GM12878 (cell line): ENCODE measurements at regions not wholly inside any gene's neighbourhood (a gene's known extent, or its start where the extent isn't known, plus 50 kb on each side); places are given as distances from the start of the nearest gene placed in this dataset.

Source experiments
- ATAC-seq: fragments of 200-7000 bp; cut with Tn5 transposase; 3 replicates; pipeline ENCODE4 v1.9.1; 2020; ENCODE audit warnings: mild to moderate bottlenecking, moderate library complexity
- BruUV-seq: library from RNA; stranded (reverse); fragments of 400-500 nt; replicated peaks from 2 replicates; lab custom pipeline; 2021; lab: Mats Ljungman, UMichigan
- CTCF ChIA-PET: fragments of 300-600 bp; sonication (Branson Sonifier 250); formaldehyde crosslinking; extraction: SDS; loops from one replicate; lab custom pipeline; 2021; ENCODE audit warnings: inconsistent platforms; lab: Yijun Ruan, JAX
- POLR2A ChIA-PET: fragments of 350-600 bp; formaldehyde crosslinking; extraction: SDS; loops from one replicate; lab custom pipeline; 2021; ENCODE audit warnings: inconsistent platforms; lab: Charles Lee
- RAD21 ChIA-PET: fragments of 300-600 bp; sonication (Branson Sonifier 250); formaldehyde crosslinking; loops from one replicate; lab custom pipeline; 2023; ENCODE audit warnings: antibody characterized with exemption; ENCODE audit not compliant: unreplicated experiment; lab: Charles Lee
- SMC1A ChIA-PET: fragments of 300-600 bp; sonication (Branson Sonifier 250); formaldehyde crosslinking; loops from one replicate; lab custom pipeline; 2023; ENCODE audit not compliant: unreplicated experiment, uncharacterized antibody; lab: Charles Lee
- DNase-seq: peaks from one replicate; pipeline ENCODE4 v3.0.0-alpha.2; 2011; ENCODE audit warnings: low read depth, low spot score
- FAIRE-seq: peaks from 3 replicates; lab custom pipeline; 2011; peaks lifted over from hg19 to GRCh38; lab: Jason Lieb, UNC
- H2AFZ ChIP-seq: 2 replicates; pipeline ENCODE4 v1.6.0; 2011; ENCODE audit warnings: low read depth, low read length, control low read depth; ENCODE audit not compliant: control insufficient read depth
- H3K27ac ChIP-seq: 2 replicates; pipeline ENCODE4 v1.5.1; 2011; ENCODE audit warnings: control low read depth; ENCODE audit not compliant: control insufficient read depth, insufficient read depth
- H3K27me3 ChIP-seq, 2 experiments: replicated peaks in 1 of 2; 2 replicates each; pipeline versions ENCODE4 v1.6.0 to v1.6.1; 2011; ENCODE audit warnings: low read length in 1 of 2; ENCODE audit not compliant: control insufficient read depth in 2 of 2, insufficient read depth in 2 of 2
- H3K36me3 ChIP-seq, 2 experiments: 2 replicates each; pipeline ENCODE4 v1.5.1; 2011; ENCODE audit warnings: low read length in 1 of 2; ENCODE audit not compliant: control insufficient read depth in 2 of 2, insufficient read depth in 2 of 2
- H3K4me1 ChIP-seq: 2 replicates; pipeline ENCODE4 v1.6.1; 2011; ENCODE audit warnings: mild to moderate bottlenecking, low read length, moderate library complexity, mixed read lengths; ENCODE audit not compliant: control insufficient read depth, insufficient read depth
- H3K4me2 ChIP-seq: 2 replicates; pipeline ENCODE4 v1.6.0; 2011; ENCODE audit warnings: control low read depth; ENCODE audit not compliant: control insufficient read depth, insufficient read depth
- H3K4me3 ChIP-seq: fragments of 200-600 bp; sonication (generic); 2 replicates; pipeline ENCODE4 v1.5.1; 2016
- H3K79me2 ChIP-seq: 2 replicates; pipeline ENCODE4 v1.6.0; 2011; ENCODE audit warnings: low read length; ENCODE audit not compliant: control insufficient read depth, insufficient read depth
- H3K9ac ChIP-seq: 2 replicates; pipeline ENCODE4 v1.8.0; 2011; ENCODE audit warnings: low read length, control low read depth, mixed read lengths; ENCODE audit not compliant: control insufficient read depth, insufficient read depth
- H3K9me3 ChIP-seq: replicated peaks from 3 replicates; pipeline ENCODE4 v1.5.1; 2011; ENCODE audit warnings: mild to moderate bottlenecking, low read length; ENCODE audit not compliant: control insufficient read depth, insufficient read depth
- H4K20me1 ChIP-seq: 2 replicates; pipeline ENCODE4 v1.6.0; 2011; ENCODE audit not compliant: control insufficient read depth, insufficient read depth
- EP300 ChIP-seq, 2 experiments: fragments of 150-350 bp in 1 of 2; IDR thresholded peaks; 2 replicates each; pipeline ENCODE4 v1.6.1; 2011 to 2012; ENCODE audit warnings: low read depth in 2 of 2, low read length in 2 of 2, borderline replicate concordance in 1 of 2, improper control_type of control experiment in 1 of 2, inconsistent platforms in 1 of 2; ENCODE audit not compliant: control insufficient read depth in 1 of 2
- EZH2 ChIP-seq: IDR thresholded peaks from 2 replicates; pipeline ENCODE4 v1.6.1; 2012; ENCODE audit warnings: low read depth, mild to moderate bottlenecking, control low read depth, inconsistent platforms, low read length, borderline replicate concordance; ENCODE audit not compliant: control insufficient read depth
- HDGF ChIP-seq: fragments of 450-650 bp; IDR thresholded peaks from 2 replicates; pipeline ENCODE4 v1.6.1; 2016; ENCODE audit warnings: antibody characterized with exemption
- IRF4 ChIP-seq: IDR thresholded peaks from 2 replicates; pipeline ENCODE4 v1.6.1; 2011; ENCODE audit warnings: low read depth, low read length
- KLF5 ChIP-seq: fragments of 450-650 bp; IDR thresholded peaks from 2 replicates; pipeline ENCODE4 v1.6.1; 2014; ENCODE audit warnings: mild to moderate bottlenecking; ENCODE audit not compliant: partially characterized antibody
- LARP7 ChIP-seq: fragments of 450-650 bp; IDR thresholded peaks from 2 replicates; pipeline ENCODE4 v1.6.1; 2017; ENCODE audit warnings: mild to moderate bottlenecking
- MTA3 ChIP-seq: IDR thresholded peaks from 2 replicates; pipeline ENCODE4 v1.6.1; 2012; ENCODE audit warnings: low read length, inconsistent platforms, borderline replicate concordance
- MXI1 ChIP-seq: fragments of 150-350 bp; IDR thresholded peaks from 2 replicates; pipeline ENCODE4 v1.6.1; 2011; ENCODE audit warnings: low read depth, mild to moderate bottlenecking, inconsistent platforms, low read length, improper control_type of control experiment
- NFIC ChIP-seq: IDR thresholded peaks from 2 replicates; pipeline ENCODE4 v1.6.1; 2012; ENCODE audit warnings: low read depth, mild to moderate bottlenecking, inconsistent platforms, low read length, moderate library complexity
- PAX5 ChIP-seq: IDR thresholded peaks from 2 replicates; pipeline ENCODE4 v1.6.1; 2011; ENCODE audit warnings: low read depth, low read length, borderline replicate concordance
- SMAD5 ChIP-seq: IDR thresholded peaks from 2 replicates; pipeline ENCODE4 v1.6.1; 2016; ENCODE audit warnings: antibody characterized with exemption, low read depth
- SRF ChIP-seq, 2 experiments: IDR thresholded peaks; 2 replicates each; pipeline ENCODE4 v1.6.1; 2011; ENCODE audit warnings: low read depth in 2 of 2, low read length in 2 of 2, mild to moderate bottlenecking in 1 of 2, moderate library complexity in 1 of 2
- ZSCAN29 ChIP-seq: fragments of 450-650 bp; IDR thresholded peaks from 2 replicates; pipeline ENCODE4 v1.6.1; 2017; ENCODE audit warnings: mild to moderate bottlenecking, moderate library complexity
- WGBS: methylation state at CpG from one replicate; pipeline ENCODE4 v1.1.6; 2016; ENCODE audit warnings: low lambda C conversion rate; ENCODE audit not compliant: insufficient replicate concordance, insufficient coverage; ENCODE audit errors: missing lambda C conversion rate; 5-methylcytosine and 5-hydroxymethylcytosine counted together
- in situ Hi-C: fragments of 300-500 bp; cut with MboI; formaldehyde crosslinking; loops from 9 replicates; pipeline ENCODE4 v1.14.3; 2018; ENCODE audit warnings: mixed read lengths
- intact Hi-C: fragments of 100-400 bp; cut with micrococcal nuclease; formaldehyde crosslinking; loops from one replicate; pipeline ENCODE4 v1.14.2; 2022; ENCODE audit not compliant: unreplicated experiment
- TF ChIP-seq, protein P1 (sequence below): fragments of 450-650 bp; IDR thresholded peaks from 2 replicates; pipeline ENCODE4 v1.6.1; 2017; ENCODE audit warnings: borderline replicate concordance
- TF ChIP-seq, protein P2 (sequence below): fragments of 450-650 bp; IDR thresholded peaks from 2 replicates; pipeline ENCODE4 v1.6.1; 2017; ENCODE audit warnings: mild to moderate bottlenecking, low read depth, inconsistent platforms; ENCODE audit not compliant: poor library complexity, severe bottlenecking
- TF ChIP-seq, protein P3 (sequence below): fragments of 150-350 bp; IDR thresholded peaks from 2 replicates; pipeline ENCODE4 v1.6.1; 2016; ENCODE audit warnings: low read depth, low read length

DNA sequence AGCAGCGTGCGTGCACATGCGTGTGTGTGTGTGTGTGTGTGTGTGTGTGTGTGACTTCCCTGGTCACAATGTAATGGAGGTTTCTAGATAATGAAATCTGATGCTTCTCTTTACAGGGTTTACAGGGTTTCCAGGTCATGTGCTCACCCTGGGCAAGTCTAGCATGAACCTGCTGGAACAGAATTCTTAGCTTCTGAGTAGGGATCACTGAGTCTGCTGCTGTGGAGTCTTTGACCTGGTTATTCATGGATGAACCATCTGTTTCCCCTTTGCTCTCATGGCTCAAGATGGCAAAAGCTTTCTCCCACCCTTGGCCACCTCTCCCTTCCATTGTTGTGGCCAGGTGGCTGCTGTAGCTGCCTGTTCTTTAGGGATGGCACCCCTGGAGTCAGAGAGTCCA lies 111.6 kb upstream of the SHB start:
- FAIRE-seq (no peak), DNase-seq (no peak), ATAC-seq (no peak)
- in situ Hi-C loops = no loop called here
- Histone ChIP-seq H3K79me2 (no peaks in the 10 kb centered on the region), H3K4me3 (no peak overlapping the region), H3K9me3 (no peaks in the 10 kb centered on the region), H4K20me1 (no peaks in the 10 kb centered on the region), H3K27me3 (no peaks in the 10 kb centered on the region), H3K4me1 (peaks cover 18% of the 10 kb centered on the region), H3K36me3 (no peaks in the 10 kb centered on the region), H3K9ac (no peak overlapping the region), H2AFZ (no peak overlapping the region), H3K4me2 (no peak overlapping the region), H3K27ac (no peak overlapping the region)
- RAD21 ChIA-PET = interaction anchor here (1.3 to 11.9 kb wide), 9 partner anchors 9 to 138 kb away, joined by 3 to 97 read pairs (median 10); no protein-coding TSS in a partner anchor
- TF ChIP-seq SMAD5 (no peak), NFIC (no peak), KLF5 (no peak), EP300 (IDR thresholded peaks at IDR 0.05; ENCODE audit: borderline replicate concordance in 1 of 2, control insufficient read depth in 1 of 2, low read depth in 2 of 2, low read length in 2 of 2) (no peak), IRF4 (no peak), SRF (IDR thresholded peaks at IDR 0.05; ENCODE audit: low read depth in 2 of 2, low read length in 2 of 2) (no peak), PAX5 (no peak), ZSCAN29 (no peak), EZH2 (no peak), LARP7 (no peak), MXI1 (no peak), HDGF (no peak), MTA3 (no peak)
- TF ChIP-seq, protein P1, sequence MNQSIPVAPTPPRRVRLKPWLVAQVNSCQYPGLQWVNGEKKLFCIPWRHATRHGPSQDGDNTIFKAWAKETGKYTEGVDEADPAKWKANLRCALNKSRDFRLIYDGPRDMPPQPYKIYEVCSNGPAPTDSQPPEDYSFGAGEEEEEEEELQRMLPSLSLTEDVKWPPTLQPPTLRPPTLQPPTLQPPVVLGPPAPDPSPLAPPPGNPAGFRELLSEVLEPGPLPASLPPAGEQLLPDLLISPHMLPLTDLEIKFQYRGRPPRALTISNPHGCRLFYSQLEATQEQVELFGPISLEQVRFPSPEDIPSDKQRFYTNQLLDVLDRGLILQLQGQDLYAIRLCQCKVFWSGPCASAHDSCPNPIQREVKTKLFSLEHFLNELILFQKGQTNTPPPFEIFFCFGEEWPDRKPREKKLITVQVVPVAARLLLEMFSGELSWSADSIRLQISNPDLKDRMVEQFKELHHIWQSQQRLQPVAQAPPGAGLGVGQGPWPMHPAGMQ = no peak
- TF ChIP-seq, protein P2, sequence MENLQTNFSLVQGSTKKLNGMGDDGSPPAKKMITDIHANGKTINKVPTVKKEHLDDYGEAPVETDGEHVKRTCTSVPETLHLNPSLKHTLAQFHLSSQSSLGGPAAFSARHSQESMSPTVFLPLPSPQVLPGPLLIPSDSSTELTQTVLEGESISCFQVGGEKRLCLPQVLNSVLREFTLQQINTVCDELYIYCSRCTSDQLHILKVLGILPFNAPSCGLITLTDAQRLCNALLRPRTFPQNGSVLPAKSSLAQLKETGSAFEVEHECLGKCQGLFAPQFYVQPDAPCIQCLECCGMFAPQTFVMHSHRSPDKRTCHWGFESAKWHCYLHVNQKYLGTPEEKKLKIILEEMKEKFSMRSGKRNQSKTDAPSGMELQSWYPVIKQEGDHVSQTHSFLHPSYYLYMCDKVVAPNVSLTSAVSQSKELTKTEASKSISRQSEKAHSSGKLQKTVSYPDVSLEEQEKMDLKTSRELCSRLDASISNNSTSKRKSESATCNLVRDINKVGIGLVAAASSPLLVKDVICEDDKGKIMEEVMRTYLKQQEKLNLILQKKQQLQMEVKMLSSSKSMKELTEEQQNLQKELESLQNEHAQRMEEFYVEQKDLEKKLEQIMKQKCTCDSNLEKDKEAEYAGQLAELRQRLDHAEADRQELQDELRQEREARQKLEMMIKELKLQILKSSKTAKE = no peak
- TF ChIP-seq, protein P3, sequence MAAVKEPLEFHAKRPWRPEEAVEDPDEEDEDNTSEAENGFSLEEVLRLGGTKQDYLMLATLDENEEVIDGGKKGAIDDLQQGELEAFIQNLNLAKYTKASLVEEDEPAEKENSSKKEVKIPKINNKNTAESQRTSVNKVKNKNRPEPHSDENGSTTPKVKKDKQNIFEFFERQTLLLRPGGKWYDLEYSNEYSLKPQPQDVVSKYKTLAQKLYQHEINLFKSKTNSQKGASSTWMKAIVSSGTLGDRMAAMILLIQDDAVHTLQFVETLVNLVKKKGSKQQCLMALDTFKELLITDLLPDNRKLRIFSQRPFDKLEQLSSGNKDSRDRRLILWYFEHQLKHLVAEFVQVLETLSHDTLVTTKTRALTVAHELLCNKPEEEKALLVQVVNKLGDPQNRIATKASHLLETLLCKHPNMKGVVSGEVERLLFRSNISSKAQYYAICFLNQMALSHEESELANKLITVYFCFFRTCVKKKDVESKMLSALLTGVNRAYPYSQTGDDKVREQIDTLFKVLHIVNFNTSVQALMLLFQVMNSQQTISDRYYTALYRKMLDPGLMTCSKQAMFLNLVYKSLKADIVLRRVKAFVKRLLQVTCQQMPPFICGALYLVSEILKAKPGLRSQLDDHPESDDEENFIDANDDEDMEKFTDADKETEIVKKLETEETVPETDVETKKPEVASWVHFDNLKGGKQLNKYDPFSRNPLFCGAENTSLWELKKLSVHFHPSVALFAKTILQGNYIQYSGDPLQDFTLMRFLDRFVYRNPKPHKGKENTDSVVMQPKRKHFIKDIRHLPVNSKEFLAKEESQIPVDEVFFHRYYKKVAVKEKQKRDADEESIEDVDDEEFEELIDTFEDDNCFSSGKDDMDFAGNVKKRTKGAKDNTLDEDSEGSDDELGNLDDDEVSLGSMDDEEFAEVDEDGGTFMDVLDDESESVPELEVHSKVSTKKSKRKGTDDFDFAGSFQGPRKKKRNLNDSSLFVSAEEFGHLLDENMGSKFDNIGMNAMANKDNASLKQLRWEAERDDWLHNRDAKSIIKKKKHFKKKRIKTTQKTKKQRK = no peak
- WGBS = 43% methylated on average over 3 of the region's 3 CpGs
- intact Hi-C loops = no loop called here
- no TSS peak for BruUV-seq
- CTCF ChIA-PET = interaction anchor here (0.6 to 1.6 kb wide), 4 partner anchors 8 to 23 kb away, joined by 3 to 4 read pairs (median 3); no protein-coding TSS in a partner anchor
- SMC1A ChIA-PET = interaction anchor here (0.9 to 12.9 kb wide), 14 partner anchors 11 to 92 kb away, joined by 3 to 112 read pairs (median 5); no protein-coding TSS in a partner anchor
- POLR2A ChIA-PET = interaction anchor here (0.6 to 2.2 kb wide), 6 partner anchors 9 to 186 kb away, joined by 3 to 5 read pairs (median 4); no protein-coding TSS in a partner anchor
